GM13976 (cell line): ENCODE measurements at regions not wholly inside any gene's neighbourhood (a gene's known extent, or its start where the extent isn't known, plus 50 kb on each side); places are given as distances from the start of the nearest gene placed in this dataset.

Source experiments
- DNase-seq: peaks from one replicate; pipeline ENCODE4 v3.0.0; 2012; ENCODE audit warnings: low spot score
- in situ Hi-C: fragments of 300-500 bp; cut with MboI; formaldehyde crosslinking; loops from one replicate; pipeline ENCODE4 v1.12.0; 2022; ENCODE audit warnings: low sequenced_read_pairs, mixed read lengths, inconsistent platforms; ENCODE audit not compliant: unreplicated experiment
- TF ChIP-seq, protein P1 (sequence below): IDR thresholded peaks from 2 replicates; pipeline ENCODE4 v1.5.1; 2012; ENCODE audit warnings: borderline replicate concordance, mild to moderate bottlenecking; ENCODE audit not compliant: insufficient read depth; ENCODE audit errors: extremely low read depth, missing control alignments, control extremely low read depth

DNA sequence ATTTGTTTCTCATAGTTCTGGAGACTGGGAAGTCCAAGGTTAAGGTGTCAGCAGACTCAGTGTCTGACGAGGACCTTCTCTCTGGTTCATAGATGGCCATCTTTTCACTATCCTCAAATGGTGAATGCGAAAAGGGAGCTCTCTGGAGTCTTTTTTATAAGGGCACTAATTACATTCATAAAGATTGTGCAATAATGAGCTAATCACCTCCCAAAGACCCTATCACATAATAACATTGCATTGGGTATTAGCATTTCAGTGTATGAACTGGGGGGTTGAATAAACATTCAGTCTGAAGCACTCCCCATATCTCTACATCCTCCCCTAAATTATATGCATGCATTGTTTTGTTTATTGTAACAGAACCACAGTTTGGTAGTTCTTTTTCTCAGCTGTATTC, 1086.5 kb downstream of the CDH11 start:
- in situ Hi-C loops, result no loop called here
- no peak for DNase-seq
- TF ChIP-seq, protein P1, sequence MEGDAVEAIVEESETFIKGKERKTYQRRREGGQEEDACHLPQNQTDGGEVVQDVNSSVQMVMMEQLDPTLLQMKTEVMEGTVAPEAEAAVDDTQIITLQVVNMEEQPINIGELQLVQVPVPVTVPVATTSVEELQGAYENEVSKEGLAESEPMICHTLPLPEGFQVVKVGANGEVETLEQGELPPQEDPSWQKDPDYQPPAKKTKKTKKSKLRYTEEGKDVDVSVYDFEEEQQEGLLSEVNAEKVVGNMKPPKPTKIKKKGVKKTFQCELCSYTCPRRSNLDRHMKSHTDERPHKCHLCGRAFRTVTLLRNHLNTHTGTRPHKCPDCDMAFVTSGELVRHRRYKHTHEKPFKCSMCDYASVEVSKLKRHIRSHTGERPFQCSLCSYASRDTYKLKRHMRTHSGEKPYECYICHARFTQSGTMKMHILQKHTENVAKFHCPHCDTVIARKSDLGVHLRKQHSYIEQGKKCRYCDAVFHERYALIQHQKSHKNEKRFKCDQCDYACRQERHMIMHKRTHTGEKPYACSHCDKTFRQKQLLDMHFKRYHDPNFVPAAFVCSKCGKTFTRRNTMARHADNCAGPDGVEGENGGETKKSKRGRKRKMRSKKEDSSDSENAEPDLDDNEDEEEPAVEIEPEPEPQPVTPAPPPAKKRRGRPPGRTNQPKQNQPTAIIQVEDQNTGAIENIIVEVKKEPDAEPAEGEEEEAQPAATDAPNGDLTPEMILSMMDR, result no peak

DNA sequence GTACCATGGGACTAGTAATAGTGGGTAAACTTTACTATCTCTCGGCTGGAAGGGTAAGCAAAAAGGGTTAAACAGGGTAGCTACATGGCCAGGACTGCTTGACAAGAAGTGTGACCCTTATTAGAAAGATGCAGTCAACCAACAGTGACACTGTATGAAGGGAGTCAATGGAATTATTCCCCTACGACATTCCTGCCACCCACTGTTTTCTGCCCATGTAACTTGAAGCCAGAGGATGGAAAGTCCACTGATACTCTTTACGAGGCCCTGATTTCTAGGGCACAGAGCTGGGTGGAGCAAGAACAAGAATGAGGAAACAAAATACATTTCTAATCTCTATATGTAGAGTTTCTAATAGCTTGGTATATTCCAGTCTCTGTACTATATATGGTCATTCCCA, 1102.5 kb downstream of the CDH11 start:
- TF ChIP-seq, protein P1, result no peak
- no peak for DNase-seq
- in situ Hi-C loops, result no loop called here

DNA sequence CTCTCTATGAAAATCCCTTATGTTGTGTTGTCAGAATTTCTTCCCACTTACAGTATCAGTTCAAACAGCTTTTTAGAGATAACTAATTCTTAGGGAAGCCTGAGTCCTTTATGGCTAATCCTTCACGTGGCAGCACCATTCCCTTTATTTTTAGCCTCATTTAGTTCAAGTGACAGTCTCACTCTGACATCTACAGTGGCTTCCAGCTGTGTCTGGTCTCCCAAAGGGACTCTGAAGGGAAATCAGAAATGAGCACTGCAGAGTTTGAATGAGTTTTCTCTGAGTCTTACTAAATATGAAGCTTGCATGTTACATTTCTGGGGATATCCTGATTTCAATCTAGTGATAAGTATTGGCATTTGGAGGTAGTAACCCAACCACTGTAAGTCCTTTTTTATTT, 1104.1 kb downstream of the CDH11 start:
- no peak for DNase-seq
- TF ChIP-seq, protein P1, result no peak
- in situ Hi-C loops, result no loop called here

DNA sequence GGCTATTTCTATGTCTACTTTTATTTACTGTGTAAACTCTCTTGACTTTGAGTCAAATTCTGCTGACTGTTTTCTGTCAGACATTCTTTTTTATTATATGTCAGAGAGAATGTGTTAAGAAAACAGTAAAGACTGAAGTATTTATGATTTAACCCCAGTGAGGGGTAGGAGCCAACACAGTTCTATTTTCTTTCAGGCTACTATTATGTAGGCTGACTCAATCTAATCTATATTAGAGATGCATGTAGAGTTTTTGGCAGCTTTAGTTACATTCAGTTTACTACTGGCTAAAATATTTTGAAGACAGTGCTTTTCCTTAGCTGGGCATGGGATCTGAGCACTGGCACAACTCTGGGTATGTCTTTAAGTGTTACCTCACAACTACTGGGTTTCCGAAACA, 1108.0 kb downstream of the CDH11 start:
- no peak for DNase-seq
- TF ChIP-seq, protein P1, result no peak
- in situ Hi-C loops, result no loop called here

DNA sequence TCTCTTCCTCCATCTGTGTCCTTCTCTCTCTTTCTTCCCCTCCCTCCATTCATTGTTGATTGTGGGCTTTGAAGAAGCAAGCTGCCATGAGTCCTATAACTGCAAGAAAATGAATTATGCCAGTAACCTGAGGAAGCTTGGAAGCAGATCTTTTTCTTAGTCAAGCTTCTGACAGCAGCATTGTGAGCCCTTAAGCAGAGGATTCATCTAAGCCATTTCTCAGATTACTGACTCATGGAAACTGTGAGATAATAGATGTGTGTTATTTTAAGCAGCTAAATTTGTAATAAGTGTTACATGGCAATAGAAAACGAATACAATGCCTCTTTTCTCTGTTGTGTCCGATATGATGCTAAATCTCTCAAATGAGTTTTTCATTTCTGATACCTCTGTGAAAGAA, 1109.7 kb downstream of the CDH11 start:
- no peak for DNase-seq
- TF ChIP-seq, protein P1, result no peak
- in situ Hi-C loops, result no loop called here

DNA sequence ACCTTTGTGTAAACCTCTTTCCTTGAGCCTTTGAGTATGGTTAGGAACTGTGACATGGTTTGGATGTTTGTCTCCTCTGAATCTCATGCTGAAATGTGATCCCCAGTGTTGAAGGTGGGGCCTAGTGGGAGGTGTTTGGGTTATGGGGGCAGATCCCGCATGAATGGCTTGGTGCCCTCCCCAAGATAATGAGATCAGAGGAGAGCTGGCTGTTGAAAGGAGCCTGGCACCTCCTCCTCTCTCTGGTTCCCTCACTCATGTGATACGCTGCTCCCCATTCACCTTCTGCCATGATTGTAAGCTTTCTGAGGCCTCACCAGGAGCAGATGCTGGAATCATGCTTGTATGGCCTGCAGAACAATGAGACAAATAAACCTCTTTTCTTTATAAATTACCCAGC, 1110.2 kb downstream of the CDH11 start:
- TF ChIP-seq, protein P1, result no peak
- in situ Hi-C loops, result no loop called here
- DNase-seq, result no peak

DNA sequence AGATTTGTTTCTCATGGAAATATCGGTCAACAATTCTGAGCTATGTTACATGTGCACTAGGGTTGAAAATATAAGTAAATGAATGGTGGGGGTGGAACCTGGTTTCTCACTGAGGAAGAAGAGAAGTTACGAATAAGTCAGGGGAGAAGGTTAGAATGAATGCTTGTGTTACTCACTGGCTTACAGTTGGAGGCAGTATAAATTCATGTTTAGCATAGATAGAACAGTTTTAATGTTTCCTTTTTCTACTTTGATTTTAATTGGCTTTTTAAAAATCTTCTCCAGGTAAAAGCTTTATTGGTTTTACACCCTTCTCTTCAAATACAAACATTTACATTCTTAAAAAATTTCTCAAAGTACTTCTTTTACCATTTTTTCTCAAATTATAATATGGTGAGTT, 1113.7 kb downstream of the CDH11 start:
- TF ChIP-seq, protein P1, result no peak
- DNase-seq, result no peak
- in situ Hi-C loops, result no loop called here
